Small intestine (tissue), 7 donors: ENCODE measurements at regions not wholly inside any gene's neighbourhood (a gene's known extent, or its start where the extent isn't known, plus 50 kb on each side); places are given as distances from the start of the nearest gene placed in this dataset.

Source experiments
- DNase-seq, 2 donors: peaks; one replicate each; pipeline versions ENCODE4 v3.0.0 to v3.0.0-alpha.2; 2013
- FAIRE-seq: peaks from 2 replicates; lab custom pipeline; 2012; peaks lifted over from hg19 to GRCh38; lab: Jason Lieb, UNC
- H3K27ac ChIP-seq, 3 donors: one replicate each; pipeline ENCODE4 v1.5.1; 2013; ENCODE audit warnings: low read length in 2 of 3, mild to moderate bottlenecking in 2 of 3, control low read depth in 1 of 3, inconsistent platforms in 1 of 3, low read depth in 1 of 3, moderate library complexity in 1 of 3
- H3K27me3 ChIP-seq, 3 donors: one replicate each; pipeline ENCODE4 v1.6.1; 2013; ENCODE audit warnings: low read length in 3 of 3, inconsistent platforms in 1 of 3; ENCODE audit not compliant: control insufficient read depth in 3 of 3, insufficient read depth in 3 of 3
- H3K36me3 ChIP-seq, 3 donors: one replicate each; pipeline ENCODE4 v1.6.1; 2013; ENCODE audit warnings: low read length in 3 of 3, inconsistent platforms in 1 of 3, low read depth in 1 of 3, mild to moderate bottlenecking in 1 of 3, moderate library complexity in 1 of 3; ENCODE audit not compliant: control insufficient read depth in 3 of 3, insufficient read depth in 2 of 3
- H3K4me1 ChIP-seq, 3 donors: one replicate each; pipeline ENCODE4 v1.6.1; 2013; ENCODE audit warnings: low read length in 2 of 3, inconsistent platforms in 1 of 3, low read depth in 1 of 3, mild to moderate bottlenecking in 1 of 3, moderate library complexity in 1 of 3; ENCODE audit not compliant: control insufficient read depth in 3 of 3, insufficient read depth in 2 of 3
- H3K4me3 ChIP-seq, 3 donors: one replicate each; pipeline ENCODE4 v1.5.1; 2013; ENCODE audit warnings: low read length in 3 of 3, control low read depth in 1 of 3, inconsistent platforms in 1 of 3, low read depth in 1 of 3, mild to moderate bottlenecking in 1 of 3, moderate library complexity in 1 of 3
- H3K9me3 ChIP-seq, 2 donors: one replicate each; pipeline ENCODE4 v1.6.1; 2013; ENCODE audit warnings: low read depth in 1 of 2, low read length in 1 of 2; ENCODE audit not compliant: control insufficient read depth in 2 of 2, insufficient read depth in 1 of 2
- WGBS, 3 donors: extraction: QIAGEN DNeasy Blood & Tissue Kit; methylation state at CpG; one replicate each; pipeline ENCODE4 v1.1.7; 2013; 5-methylcytosine and 5-hydroxymethylcytosine counted together
- donor health status: healthy with polysubstance abuse.
- donor health status: control.
- donor health status: control.
- donor health status: Bipolar disorder and iron deficiency.
- donor health status: healthy.

GRCh38 chr9:14442956-14443355 is 129.0 kb upstream of the NFIB start:
- Histone ChIP-seq H3K27ac (no peak overlapping the region), H3K36me3 (no peaks in the 10 kb centered on the region), H3K27me3 (peaks cover 0 to 5% (median 2%) of the 10 kb centered on the region in 3 donors), H3K4me3 (no peak overlapping the region), H3K4me1 (no peaks in the 10 kb centered on the region), H3K9me3 (no peaks in the 10 kb centered on the region)
- FAIRE-seq, result no peak
- DNase-seq, result no peak
- WGBS, 3 donors, result 75 to 95% (median 84%) methylated on average over 6 of the region's 6 CpGs

- Histone ChIP-seq H3K4me1 (peaks cover 0 to 6% (median 0%) of the 10 kb centered on the region in 3 donors), H3K27ac (no peak overlapping the region), H3K27me3 (peaks cover 0 to 5% (median 2%) of the 10 kb centered on the region in 3 donors), H3K4me3 (no peak overlapping the region), H3K9me3 (no peaks in the 10 kb centered on the region), H3K36me3 (no peaks in the 10 kb centered on the region)
- FAIRE-seq (no peak), DNase-seq (peak in 1 of 2 donors; percentile 14)
- 77 to 89% (median 78%) methylated on average over 10 of the region's 10 CpGs for WGBS, 3 donors
These were observed 128.2 kb upstream of the NFIB start for GRCh38 chr9:14441976-14442651.

GRCh38 chr9:14441115-14441514 is 127.2 kb upstream of the NFIB start:
- DNase-seq (no peak), FAIRE-seq (no peak)
- peaks cover 0 to 5% (median 2%) of the 10 kb centered on the region in 3 donors for H3K27me3 ChIP-seq
- no peak overlapping the region for H3K4me3 ChIP-seq
- no peaks in the 10 kb centered on the region for H3K9me3 ChIP-seq
- H3K4me1 ChIP-seq, result peaks cover 0 to 6% (median 0%) of the 10 kb centered on the region in 3 donors
- H3K36me3 ChIP-seq, result no peaks in the 10 kb centered on the region
- WGBS, 3 donors, result 73 to 85% (median 81%) methylated on average over 8 of the region's 8 CpGs
- no peak overlapping the region for H3K27ac ChIP-seq

- FAIRE-seq, result no peak
These were observed 126.1 kb upstream of the NFIB start for GRCh38 chr9:14440062-14440461.

GRCh38 chr9:14439555-14439954 is 125.6 kb upstream of the NFIB start:
- no peak for DNase-seq
- FAIRE-seq, result no peak
- 75 to 84% (median 82%) methylated on average over 6 of the region's 6 CpGs for WGBS, 3 donors
- Histone ChIP-seq H3K4me1 (peaks cover 0 to 6% (median 0%) of the 10 kb centered on the region in 3 donors), H3K27ac (no peak overlapping the region), H3K4me3 (no peak overlapping the region), H3K9me3 (no peaks in the 10 kb centered on the region), H3K36me3 (no peaks in the 10 kb centered on the region), H3K27me3 (peaks cover 0 to 5% (median 2%) of the 10 kb centered on the region in 3 donors)

More at GRCh38 chr9:14440062-14440461, 126.1 kb upstream of the NFIB start:
- WGBS, 3 donors, result 76 to 91% (median 79%) methylated on average over 4 of the region's 4 CpGs
- Histone ChIP-seq H3K27me3 (peaks cover 0 to 5% (median 2%) of the 10 kb centered on the region in 3 donors), H3K27ac (no peak overlapping the region), H3K4me1 (peaks cover 0 to 6% (median 0%) of the 10 kb centered on the region in 3 donors), H3K9me3 (no peaks in the 10 kb centered on the region), H3K36me3 (no peaks in the 10 kb centered on the region), H3K4me3 (no peak overlapping the region)
- no peak for DNase-seq

- H3K27ac ChIP-seq, result peak overlapping the region in 1 of 3 donors; percentile 38
- no peaks in the 10 kb centered on the region for H3K36me3 ChIP-seq
- DNase-seq (no peak), FAIRE-seq (no peak)
- no peaks in the 10 kb centered on the region for H3K9me3 ChIP-seq
- H3K27me3 ChIP-seq, result peaks cover 0 to 5% (median 2%) of the 10 kb centered on the region in 3 donors
- peaks cover 0 to 6% (median 0%) of the 10 kb centered on the region in 3 donors for H3K4me1 ChIP-seq
- WGBS, 3 donors, result 70 to 78% (median 72%) methylated on average over 17 of the region's 17 CpGs
- no peak overlapping the region for H3K4me3 ChIP-seq
These were observed 124.5 kb upstream of the NFIB start for GRCh38 chr9:14438232-14439021.

GRCh38 chr9:14437354-14438231 is 123.7 kb upstream of the NFIB start:
- H3K4me3 ChIP-seq, result no peak overlapping the region
- DNase-seq, result peak in 1 of 2 donors; percentile 10
- no peaks in the 10 kb centered on the region for H3K9me3 ChIP-seq
- no peak for FAIRE-seq
- H3K27ac ChIP-seq, result peak overlapping the region in 1 of 3 donors; percentile 38
- WGBS, 3 donors, result 39 to 46% (median 42%) methylated on average over 15 of the region's 15 CpGs
- peaks cover 0 to 6% (median 0%) of the 10 kb centered on the region in 3 donors for H3K4me1 ChIP-seq
- peaks cover 0 to 5% (median 2%) of the 10 kb centered on the region in 3 donors for H3K27me3 ChIP-seq
- no peaks in the 10 kb centered on the region for H3K36me3 ChIP-seq

GRCh38 chr9:14435871-14436270 is 121.9 kb upstream of the NFIB start:
- H3K9me3 ChIP-seq, result no peaks in the 10 kb centered on the region
- H3K4me1 ChIP-seq, result peaks cover 0 to 6% (median 0%) of the 10 kb centered on the region in 3 donors
- H3K27ac ChIP-seq, result no peak overlapping the region
- DNase-seq (no peak), FAIRE-seq (no peak)
- no peaks in the 10 kb centered on the region for H3K36me3 ChIP-seq
- H3K27me3 ChIP-seq, result peaks cover 0 to 5% (median 0%) of the 10 kb centered on the region in 3 donors
- no peak overlapping the region for H3K4me3 ChIP-seq
- 78 to 90% (median 88%) methylated on average over 2 of the region's 2 CpGs for WGBS, 3 donors
